C1 segment of cervical spinal cord (tissue), 14 donors: ENCODE measurements at regions not wholly inside any gene's neighbourhood (a gene's known extent, or its start where the extent isn't known, plus 50 kb on each side); places are given as distances from the start of the nearest gene placed in this dataset.
"Not testable (repeated sequence)": the region's sequence is repeated elsewhere in the genome, so short reads cannot be mapped to it uniquely, and the experiment has no call there.

ENCODE experiments used
- DNase-seq, 14 donors: peaks; one replicate each; lab custom pipeline; 2025; lab: John Stamatoyannopoulos, UW

DNA sequence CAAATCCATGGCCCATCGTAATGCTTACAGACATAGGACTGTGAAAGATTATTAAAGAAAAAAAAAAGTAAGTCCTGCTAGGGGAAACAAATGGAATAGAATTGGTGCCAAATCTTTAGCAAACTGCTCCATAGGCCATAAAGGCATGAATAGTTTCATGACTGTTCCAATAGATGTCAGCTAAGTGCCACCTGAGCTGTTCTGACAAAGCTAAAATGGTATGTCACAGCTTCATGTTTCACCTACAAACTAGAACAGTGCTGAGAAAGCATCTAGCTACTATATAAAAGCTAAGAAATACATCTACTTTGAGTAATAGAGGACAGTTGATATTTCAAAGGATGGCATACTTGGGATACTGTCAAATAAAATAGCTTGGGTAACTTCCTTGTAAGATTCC, 771.6 kb upstream of the CA10 start:
- no peak for DNase-seq

DNA sequence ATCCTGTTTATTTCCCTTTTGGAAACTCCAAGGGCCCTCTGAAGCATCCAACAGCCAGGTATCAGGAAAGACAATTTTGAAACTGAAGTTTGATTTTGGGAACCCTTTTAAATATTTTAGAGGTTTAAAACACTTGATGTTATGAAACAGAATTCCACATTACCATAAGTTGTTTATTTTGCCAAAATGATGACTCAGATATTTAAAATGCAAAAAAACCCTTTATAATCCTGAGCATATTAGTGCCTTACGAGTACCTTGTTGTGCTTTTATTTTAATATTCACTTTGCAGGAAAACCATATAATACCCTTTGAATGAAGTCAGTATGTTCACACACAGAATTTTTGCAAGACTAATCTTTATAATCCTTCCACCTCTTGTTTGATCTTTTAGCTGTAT, 765.1 kb upstream of the CA10 start:
- DNase-seq: no peak

DNA sequence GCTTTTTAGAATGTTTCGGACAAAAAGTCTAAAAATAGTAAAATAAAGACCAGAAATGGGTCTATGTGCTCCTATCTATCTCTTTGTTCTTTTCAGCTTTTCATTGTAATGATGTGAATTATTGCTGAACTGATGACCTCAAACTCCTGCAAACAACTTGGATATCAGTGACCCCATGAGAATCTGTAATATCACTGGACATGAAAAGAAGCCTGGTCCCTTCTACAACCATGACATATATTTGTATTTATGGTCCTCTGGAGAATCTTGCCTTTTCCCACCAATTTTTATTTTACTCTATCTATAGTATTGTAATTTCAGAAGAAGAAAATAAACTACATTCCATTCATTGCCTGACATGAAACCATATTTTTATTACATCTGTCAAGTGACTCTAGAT, 740.7 kb upstream of the CA10 start:
- DNase-seq: no peak

DNA sequence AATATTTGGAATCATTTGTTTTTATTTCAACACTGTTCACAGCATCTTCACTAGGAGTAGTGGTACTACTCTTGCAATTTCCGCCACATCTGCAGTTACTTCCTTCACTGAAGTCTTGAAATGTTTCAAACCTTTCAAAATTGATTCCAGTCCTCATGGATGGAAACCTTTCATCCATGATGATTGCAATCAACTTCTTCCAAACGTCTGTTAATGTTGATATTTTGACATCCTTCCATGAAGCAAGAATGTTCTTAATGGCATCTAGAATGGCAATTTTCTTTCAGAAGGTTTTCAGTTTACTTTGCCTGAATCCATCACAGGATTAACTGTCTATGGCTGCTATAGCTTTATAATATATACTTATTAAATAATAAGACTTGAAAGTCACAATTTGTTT, 736.8 kb upstream of the CA10 start:
- no peak for DNase-seq

DNA sequence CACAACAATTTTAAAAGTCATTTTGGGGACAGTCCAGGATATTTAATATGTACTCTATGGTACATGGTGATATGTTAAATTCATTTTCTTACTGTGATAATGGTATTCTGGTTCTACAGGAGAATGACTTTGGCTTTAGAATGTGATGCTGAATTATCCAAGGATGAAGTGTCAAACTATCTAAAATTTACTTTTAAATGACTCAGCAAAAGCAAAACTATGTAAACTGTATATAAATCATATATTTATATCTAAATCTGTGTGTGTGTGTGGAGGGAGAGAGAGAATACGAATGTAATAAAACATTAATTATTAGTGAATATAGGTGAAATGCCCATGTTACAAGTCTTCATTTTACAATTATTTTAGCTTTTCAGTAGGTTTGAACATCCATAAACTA, 733.8 kb upstream of the CA10 start:
- DNase-seq: no peak

DNA sequence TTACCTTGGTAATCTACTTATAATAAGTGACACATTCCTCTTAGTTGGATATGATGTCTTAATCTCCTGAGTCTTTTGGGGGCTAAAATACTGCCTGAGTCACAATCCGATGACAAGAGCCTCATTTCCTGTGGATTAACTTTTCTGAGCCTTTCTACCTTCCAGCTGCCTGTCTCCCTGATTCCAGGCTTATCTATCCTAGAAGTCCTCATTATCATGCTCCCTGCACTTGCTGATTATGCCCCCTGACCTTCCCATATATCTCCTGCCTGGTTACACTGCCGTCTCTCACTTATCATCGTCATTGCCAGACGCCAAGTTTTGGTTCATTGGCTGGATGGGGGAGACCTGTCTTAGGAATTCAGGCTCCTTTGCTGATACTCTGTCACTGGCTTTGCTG, 727.4 kb upstream of the CA10 start:
- DNase-seq: no peak

DNA sequence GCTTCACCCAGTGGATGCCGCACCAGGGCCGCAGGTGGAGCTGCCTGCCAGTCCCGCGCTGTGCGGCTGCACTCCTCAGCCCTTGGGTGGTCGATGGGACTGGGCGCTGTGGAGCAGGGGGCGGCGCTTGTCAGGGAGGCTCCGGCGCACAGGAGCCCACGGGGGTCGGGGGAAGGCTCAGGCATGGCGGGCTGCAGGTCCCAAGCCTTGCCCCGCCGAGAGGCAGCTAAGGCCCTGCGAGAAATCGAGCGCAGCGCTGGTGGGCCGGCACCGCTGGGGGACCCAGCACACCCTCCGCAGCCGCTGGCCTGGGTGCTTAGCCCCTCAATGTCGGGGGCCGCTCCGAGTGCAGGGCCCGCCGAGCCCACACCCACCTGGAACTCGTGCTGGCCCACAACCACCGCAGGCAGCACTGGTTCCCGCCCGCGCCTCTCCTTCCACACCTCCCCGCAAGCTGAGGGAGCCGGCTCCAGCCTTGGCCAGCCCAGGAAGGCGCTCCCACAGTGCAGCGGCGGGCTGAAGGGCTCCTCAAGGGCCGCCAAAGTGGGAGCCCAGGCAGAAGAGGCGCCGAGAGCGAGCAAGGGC, 725.5 kb upstream of the CA10 start:
- DNase-seq: not testable (repeated sequence)

DNA sequence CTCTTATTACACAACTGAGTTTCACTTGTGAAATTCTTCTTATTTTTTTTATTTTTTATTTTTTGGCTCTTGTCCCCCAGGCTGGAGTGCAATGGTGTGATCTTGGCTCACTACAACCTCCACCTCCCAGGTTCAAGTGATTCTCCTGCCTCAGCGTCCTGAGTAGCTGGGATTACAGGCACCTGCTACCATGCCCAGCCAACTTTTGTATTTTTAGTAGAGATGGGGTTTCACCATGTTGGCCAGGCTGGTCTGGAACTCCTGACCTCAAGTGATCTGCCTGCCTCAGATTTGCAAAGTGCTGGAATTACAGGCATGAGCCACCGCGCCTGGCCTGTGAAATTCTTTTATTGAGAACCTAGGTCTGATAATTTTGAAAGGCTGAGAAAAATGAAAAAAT, 688.3 kb upstream of the CA10 start:
- DNase-seq: not testable (repeated sequence)

DNA sequence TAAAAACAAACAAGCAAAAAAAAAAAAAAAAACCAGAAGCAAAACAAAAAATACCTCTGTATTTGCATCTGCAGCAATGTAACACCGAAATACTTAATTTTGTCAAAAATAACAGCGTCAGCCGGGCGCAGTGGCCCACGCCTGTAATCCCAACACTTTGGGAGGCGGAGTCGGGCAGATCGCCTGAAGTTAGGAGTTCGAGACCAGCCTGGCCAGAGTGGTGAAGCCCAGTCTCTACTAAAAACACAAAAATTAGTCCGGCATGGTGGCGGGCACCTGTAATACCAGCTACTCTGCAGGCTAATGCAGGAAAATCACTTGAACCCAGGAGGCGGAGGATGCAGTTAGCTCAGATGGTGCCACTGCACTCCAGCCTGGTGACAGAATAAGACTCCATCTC, 683.5 kb upstream of the CA10 start:
- DNase-seq: no peak

DNA sequence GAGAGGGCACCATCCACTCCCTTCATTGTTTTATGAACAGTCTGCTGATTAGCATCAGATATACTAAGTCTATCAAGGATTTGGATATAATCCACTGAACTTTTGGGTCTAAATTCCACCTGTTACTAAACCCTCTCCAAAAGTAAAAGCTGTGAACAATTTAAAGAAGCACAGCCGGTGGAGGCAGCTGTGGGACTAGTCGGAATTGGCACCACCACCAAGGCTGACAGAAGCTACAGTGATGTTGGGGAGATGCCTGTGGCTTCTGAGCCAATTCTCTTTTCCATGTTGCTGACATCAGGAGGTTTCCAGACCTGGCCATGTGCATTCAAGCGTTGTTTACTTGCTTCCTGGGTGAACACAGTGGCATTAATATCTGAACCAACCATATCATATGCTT, 679.0 kb upstream of the CA10 start:
- no peak for DNase-seq

DNA sequence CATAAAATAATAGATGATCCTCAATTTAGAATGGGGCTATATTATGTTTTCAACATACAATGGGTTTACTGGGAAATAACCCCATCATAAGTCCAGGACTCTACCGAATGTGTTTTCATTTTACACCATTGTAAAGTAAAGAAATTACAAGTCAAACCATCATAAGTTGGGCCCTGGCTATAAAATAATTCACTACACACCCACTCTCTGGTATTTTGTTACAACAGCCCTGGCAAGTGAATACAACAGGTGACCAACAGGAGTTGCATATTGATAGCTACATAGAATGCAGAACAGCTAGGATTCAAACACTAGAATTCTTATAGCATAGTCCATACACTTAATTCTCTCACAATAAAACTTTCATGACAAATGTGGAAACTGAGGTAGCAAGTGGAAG, 673.0 kb upstream of the CA10 start:
- DNase-seq: no peak

DNA sequence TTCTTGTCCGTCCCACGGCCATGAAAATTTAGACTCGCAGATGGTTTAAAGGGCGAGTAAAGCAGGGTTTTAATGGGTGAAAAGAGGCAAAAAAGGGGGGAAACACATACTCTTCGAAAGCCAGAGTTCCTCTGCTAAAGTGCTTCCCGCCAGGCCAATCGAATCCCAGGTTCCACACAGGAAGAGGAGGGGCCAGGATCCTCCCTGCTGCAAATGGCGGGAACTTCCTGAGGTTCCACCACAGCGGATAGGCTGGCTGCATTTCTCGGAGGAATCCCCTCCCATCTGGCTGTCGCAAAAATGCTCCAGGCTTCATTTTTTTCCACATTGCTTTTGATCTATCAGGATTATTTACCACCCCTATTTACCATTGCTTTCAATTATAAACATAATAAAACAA, 670.1 kb upstream of the CA10 start:
- DNase-seq: no peak

DNA sequence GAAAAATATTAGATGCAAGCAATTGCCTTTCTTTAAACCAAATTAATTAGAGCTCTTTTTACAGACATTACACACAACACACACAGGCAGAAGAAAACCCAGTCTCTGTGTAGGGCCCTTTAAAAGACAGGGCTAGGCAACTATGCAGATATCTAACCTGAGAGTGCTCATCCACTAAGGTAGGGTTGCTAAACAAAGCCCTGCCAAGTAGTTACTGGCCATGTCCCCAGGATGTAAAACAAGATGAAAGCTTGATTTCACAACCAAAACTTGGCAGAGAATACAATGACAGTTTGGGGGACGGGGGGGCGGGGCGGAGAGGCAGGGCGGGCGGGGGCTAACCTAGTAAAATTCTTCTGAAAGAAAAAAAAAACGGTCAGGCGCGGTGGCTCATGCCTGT, 669.0 kb upstream of the CA10 start:
- DNase-seq: no peak

DNA sequence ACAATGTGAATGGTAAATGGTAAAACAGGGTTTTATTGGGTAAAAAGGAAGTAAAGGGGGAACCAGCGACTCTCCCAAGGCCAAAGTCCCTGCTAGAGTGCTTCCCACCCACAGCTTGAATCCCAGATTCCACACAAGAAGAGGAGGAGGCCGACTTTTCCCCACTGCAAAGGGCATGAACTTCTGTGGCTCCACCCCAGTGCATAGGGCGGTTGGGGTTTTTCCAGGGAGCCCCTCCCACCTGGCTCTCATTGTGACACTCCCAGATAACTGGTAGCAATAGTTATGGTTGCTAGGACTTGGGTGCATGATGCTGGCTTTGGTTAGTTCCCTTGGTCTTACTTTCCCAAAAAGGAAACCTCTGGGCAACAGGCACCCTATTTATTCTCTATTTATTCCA, 666.0 kb upstream of the CA10 start:
- no peak for DNase-seq

DNA sequence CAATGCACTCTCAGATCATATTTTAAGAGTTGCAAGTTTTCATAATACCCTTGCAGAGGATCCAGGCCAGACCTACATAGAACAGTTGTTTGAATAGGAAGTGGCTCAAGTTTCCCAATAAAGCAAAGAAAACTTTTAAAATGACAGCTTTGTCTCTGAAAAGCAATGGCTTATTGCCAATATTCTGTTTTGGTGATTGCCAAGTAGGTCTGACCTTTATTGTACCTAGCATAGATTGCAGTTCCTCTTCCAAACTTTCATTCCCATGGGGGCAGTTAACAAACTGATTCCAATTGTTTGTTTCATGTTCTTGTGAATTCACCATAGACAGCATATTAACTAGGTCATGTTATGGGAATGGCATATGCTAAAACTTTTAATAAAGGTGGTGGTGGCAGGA, 664.6 kb upstream of the CA10 start:
- DNase-seq: no peak

DNA sequence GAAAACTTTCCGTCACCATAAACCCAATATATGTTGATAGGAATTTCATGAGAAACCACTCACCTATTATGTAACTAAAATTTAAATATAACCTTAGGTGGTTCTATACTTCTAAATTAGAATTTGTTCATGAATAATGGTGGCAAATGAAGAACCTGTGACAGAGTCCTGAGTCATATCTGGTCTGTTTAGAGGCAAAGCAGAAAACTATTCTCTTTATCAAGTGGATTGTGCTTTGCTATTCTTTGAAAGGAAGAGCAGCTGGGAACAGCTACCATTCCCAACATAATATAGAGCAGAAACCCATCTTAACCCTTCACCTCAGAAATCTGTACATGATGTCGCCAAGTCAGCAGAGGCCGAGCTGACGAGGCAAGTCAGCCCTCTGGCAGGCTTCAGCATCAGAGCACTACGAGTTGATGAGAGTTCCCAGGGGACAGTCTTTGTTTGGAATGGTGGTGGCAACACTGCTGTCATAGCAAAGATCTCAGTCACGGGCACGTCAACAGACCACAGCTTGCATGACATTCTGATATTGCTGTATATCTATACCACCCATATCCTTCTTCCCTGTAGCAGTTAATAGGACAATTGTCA, 631.9 kb upstream of the CA10 start:
- DNase-seq: no peak

DNA sequence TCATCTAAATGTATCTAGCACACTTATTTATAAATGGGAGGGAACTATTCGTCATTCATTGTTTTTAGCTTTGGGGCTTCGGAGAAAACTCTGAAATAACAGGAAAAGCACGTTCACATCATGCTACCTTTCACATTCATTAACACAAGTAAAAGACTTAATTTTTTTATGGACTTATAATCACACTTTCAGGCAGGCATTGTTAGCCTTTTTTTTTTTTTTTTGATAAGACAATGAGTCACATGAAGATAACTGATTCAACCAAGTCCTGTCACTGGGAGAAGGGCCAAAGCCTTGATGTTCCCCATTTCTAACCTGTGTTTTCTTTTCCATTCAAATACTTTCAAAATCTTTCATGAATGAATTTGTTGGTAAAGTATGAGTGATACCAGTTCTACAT, 631.3 kb upstream of the CA10 start:
- DNase-seq: no peak

DNA sequence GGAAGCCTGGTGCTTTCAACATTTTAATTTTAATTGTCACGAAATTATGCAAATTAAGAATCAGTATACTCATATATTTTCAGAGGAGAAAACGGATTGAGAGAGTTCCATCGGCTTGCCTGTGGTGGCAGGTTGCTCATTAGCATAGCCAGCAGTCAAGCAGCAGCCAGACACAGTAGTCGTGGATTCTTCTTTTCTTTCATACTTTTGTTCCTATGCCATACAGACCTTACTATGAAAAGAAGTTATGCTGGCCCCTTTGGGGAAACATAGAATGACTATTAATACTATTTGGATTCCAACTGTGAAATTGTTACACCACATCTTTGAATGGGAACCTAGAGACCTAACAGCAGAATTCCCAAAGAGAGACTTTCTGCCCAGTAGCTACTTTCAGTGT, 617.7 kb upstream of the CA10 start:
- DNase-seq: no peak

DNA sequence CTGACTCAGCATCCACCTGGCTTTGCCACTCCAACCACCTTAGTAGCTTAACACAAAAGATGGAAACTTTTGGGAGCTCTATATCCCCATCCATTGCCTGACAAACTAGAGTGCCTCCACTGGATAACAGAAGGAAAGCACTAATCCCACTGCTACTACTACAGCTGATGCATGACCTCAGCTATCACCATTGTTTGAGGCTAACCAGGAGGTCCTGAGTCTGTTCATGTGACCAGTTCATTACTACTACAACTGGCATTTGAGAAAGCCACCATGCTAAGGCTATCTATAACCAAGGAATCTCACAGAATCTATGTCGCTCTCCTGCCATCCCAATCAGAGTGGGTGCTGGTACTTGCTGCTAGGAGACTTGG, 604.3 kb upstream of the CA10 start:
- DNase-seq: no peak

DNA sequence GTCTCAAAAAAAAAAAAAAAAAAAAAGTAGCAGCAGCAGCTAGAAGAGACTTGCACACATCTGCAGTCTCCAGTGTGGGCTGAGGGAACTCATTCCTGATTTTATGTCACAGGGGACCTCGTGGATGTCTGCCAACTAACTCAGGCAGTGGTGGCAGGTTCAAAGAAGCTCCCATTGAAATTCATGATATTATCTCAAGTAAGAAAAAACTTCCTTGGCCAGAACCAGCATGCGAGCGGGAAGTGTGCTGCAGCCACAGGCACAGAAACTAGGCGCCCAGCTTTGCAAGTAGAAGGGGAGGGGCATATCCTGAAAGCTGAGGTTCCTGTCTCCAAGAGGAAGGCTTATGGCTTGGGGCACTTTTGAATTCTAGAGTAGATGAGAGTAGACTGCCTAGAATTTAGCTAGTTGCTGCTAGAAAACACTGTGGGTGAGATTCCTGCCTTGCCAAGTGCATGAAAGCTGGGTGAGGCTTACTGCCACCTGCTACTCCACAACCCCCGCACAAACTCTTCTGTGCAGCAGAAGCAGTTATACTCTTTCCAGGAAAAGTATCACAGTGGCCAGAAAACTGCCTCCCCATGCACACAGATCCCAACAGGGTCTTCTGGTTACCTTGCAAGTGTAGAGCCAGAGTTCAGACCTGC, 603.8 kb upstream of the CA10 start:
- no peak for DNase-seq

DNA sequence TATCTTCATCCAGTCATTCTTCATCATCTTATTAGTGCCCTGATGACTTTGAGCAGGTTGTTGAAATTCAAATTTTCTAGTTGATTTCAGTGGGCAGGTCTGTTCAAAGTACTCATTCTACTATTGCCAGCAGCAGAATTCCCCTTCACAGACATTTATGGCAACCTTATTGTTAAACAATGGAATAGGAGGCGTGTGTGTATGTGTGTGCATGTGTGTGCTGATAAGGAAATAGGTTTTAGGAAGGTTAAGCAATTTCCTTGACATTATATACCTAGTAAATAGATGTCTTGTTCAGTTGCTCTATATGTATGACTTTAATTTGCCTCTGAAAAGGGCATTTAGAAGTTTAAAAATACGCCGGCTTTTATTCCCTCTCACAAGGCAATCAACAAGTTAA, 601.4 kb upstream of the CA10 start:
- DNase-seq: no peak

DNA sequence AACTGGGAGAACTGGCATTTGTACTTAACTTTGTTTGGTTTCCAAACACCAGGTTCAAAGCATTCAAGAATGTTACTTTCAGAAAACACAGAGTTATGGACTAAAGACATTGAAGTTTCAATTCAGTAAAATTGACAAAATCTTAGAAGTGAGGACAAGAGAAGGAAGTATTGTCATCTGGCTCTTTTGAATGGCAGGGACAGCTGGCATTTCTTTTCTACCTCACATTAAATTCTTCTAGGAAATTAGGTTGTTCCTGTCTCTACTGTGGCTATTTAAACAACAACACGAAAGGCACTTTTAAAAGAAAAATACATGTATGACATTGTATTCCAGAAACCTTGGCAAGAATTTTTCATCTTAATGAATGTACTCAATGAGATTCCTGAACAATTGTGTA, 600.0 kb upstream of the CA10 start:
- DNase-seq: no peak

DNA sequence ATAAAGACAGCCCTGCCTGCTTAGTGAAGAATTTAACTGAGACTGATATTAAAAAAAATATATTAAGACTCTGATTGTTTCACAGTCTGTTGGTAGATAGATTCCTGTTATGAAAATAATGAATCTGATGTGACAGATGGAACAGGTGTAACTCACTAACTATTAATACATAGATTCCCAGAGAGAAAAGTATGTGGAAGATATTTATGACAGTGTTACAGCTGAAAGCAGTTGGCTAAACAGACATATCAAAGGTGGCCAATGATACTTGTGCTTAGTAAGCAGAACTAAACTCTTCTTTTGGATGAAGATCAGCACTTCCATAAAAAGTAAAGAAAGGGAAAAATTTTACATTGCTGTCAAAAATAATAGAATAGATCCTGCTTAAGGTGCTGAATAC, 598.2 kb upstream of the CA10 start:
- no peak for DNase-seq

DNA sequence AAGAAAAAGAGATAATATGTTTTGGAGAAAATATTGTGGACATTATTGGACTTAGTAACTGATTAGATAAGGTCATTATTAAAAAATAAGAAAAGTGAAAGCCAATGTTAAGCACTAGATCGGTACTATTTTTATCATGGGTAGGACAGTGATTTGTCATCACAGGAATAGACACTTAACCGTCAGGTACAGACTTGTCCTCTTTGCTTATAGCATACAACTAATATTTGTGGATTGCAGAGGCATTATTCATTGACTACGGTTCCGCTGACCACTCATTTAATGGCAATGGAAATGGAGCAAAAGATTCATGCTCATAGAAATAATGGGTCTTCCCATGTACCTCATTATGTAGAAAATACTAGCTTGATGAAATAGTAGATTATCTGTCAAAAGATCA, 596.3 kb upstream of the CA10 start:
- no peak for DNase-seq
